ENCODE measurements at regions not wholly inside any gene's neighbourhood (a gene's known extent, or its start where the extent isn't known, plus 50 kb on each side); places are given as distances from the start of the nearest gene placed in this dataset.

DNA sequence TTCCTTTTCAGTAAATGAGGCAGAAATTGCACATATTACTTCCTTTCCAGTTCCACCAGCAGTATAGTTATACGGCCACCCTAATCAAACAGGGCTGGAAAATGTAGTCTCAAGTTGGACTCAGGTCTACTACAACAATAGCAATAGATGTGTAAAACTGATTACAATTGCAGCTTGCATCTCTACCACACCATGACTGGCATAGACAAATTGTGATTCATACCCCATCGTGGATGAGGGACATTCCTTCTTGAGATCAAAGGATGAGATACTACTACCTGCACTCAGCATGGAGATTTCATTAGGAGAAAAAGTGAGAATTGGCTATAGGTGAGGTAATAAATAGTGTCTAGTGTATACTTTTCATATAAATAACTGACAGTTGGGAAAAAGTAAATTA is 1220.8 kb downstream of the TYW1 start:
- TF ChIP-seq, protein P1, sequence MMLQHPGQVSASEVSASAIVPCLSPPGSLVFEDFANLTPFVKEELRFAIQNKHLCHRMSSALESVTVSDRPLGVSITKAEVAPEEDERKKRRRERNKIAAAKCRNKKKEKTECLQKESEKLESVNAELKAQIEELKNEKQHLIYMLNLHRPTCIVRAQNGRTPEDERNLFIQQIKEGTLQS (IDR thresholded peaks at IDR 0.05) = no peak
- TF ChIP-seq FOXA2 (IDR thresholded peaks at IDR 0.05) (no peak), RAD21 (IDR thresholded peaks at IDR 0.05) (no peak), EGR1 (IDR thresholded peaks at IDR 0.05; ENCODE audit: low read depth in 2 of 2) (no peak), YY1 (IDR thresholded peaks at IDR 0.05) (no peak), HNF4A (conservative IDR thresholded peaks at IDR 0.05) (no peak), SP1 (IDR thresholded peaks at IDR 0.05) (no peak), FOXA1 (IDR thresholded peaks at IDR 0.05) (no peak), GABPA (IDR thresholded peaks at IDR 0.05 in 1 of 2, conservative IDR thresholded peaks at IDR 0.05 in 1 of 2) (no peak), REST (IDR thresholded peaks at IDR 0.05) (no peak)
- TF ChIP-seq, protein P2, sequence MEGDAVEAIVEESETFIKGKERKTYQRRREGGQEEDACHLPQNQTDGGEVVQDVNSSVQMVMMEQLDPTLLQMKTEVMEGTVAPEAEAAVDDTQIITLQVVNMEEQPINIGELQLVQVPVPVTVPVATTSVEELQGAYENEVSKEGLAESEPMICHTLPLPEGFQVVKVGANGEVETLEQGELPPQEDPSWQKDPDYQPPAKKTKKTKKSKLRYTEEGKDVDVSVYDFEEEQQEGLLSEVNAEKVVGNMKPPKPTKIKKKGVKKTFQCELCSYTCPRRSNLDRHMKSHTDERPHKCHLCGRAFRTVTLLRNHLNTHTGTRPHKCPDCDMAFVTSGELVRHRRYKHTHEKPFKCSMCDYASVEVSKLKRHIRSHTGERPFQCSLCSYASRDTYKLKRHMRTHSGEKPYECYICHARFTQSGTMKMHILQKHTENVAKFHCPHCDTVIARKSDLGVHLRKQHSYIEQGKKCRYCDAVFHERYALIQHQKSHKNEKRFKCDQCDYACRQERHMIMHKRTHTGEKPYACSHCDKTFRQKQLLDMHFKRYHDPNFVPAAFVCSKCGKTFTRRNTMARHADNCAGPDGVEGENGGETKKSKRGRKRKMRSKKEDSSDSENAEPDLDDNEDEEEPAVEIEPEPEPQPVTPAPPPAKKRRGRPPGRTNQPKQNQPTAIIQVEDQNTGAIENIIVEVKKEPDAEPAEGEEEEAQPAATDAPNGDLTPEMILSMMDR (IDR thresholded peaks at IDR 0.05; ENCODE audit: low read depth, low read length, missing input control) = no peak
- TF ChIP-seq, protein P3, sequence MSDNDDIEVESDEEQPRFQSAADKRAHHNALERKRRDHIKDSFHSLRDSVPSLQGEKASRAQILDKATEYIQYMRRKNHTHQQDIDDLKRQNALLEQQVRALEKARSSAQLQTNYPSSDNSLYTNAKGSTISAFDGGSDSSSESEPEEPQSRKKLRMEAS (IDR thresholded peaks at IDR 0.05) = no peak
